ENCODE measurements at regions not wholly inside any gene's neighbourhood (a gene's known extent, or its start where the extent isn't known, plus 50 kb on each side); places are given as distances from the start of the nearest gene placed in this dataset.

DNA sequence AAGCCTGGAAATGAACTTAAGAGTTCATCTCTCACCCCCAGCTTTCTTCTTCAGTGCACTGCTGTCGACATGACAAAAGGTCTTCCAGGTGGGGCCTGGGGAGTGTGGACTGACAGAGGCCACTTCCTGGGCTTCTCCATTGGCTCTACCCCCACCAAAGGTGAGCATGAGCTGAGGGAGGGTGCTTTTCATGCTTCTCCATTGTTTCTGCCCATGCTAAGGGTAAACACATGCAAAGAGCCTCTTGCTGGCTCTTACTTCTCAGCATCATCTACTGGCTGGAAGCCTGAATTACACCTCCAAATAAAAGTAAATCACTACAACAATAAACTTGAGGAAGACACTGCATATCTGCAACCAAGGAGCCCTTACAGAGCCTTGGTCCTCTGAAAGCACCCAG lies 227.2 kb downstream of the EPM2A start:
- ChIA-PET POLR2A (ENCODE audit: partially characterized antibody) (interaction anchor here (1.3 kb wide), 1 partner anchor 9 kb away, joined by 3 read pairs; no protein-coding TSS in a partner anchor), CTCF (ENCODE audit: partially characterized antibody) (interaction anchor here (0.6 to 3.0 kb wide), 14 partner anchors 9 to 130 kb away, joined by 3 to 14 read pairs (median 4); no protein-coding TSS in a partner anchor)
- Histone ChIP-seq H3K4me2 (ENCODE audit: insufficient read depth in 1 of 2, low read depth in 2 of 2, low read length in 2 of 2) (no peak overlapping the region), H3K4me1 (replicated peaks in 1 of 4; ENCODE audit: control insufficient read depth in 3 of 4, insufficient read depth in 4 of 4, low read length in 3 of 4) (peaks cover 0 to 4% (median 2%) of the 10 kb centered on the region in 4 experiments; a peak in 3 of 7 replicates), H2BK5ac (ENCODE audit: low read depth, low read length) (no peak overlapping the region), H2AK5ac (ENCODE audit: low read depth, low read length) (no peak overlapping the region), H3K23ac (ENCODE audit: insufficient read length) (no peak overlapping the region), H4K8ac (ENCODE audit: extremely low read depth, insufficient read depth, low read length) (peak overlapping the region; percentile 41; the same call in 1 of the 2 replicates), H4K91ac (replicated peaks; ENCODE audit: insufficient read length, low read length) (no peak overlapping the region), H3K14ac (ENCODE audit: insufficient read length) (no peak overlapping the region), H3K18ac (ENCODE audit: extremely low read depth, low read length) (no peak overlapping the region; the same call in 1 of the 2 replicates), H4K5ac (ENCODE audit: insufficient read length, low read depth, low read length) (peak overlapping the region; percentile 10), H3K4ac (replicated peaks; ENCODE audit: insufficient read length, low read depth, low read length) (peak overlapping the region; percentile 25), H2BK120ac (replicated peaks; ENCODE audit: low read depth, low read length) (no peak overlapping the region), H3K4me3 (ENCODE audit: extremely low read depth in 1 of 4, insufficient read depth in 2 of 4, low read depth in 3 of 4, low read length in 4 of 4) (no peak overlapping the region), H3K27me3 (replicated peaks in 1 of 4; ENCODE audit: control insufficient read depth in 3 of 4, extremely low read depth in 1 of 4, insufficient read depth in 3 of 4, low read length in 3 of 4) (no peaks in the 10 kb centered on the region), H2BK12ac (ENCODE audit: low read depth, low read length) (0 out of 2 replicates have a peak overlapping the region, but pooled peaks have one; percentile 35), H3K56ac (replicated peaks; ENCODE audit: insufficient read length, low read depth, low read length) (no peak overlapping the region), H2BK20ac (ENCODE audit: low read length) (no peak overlapping the region), H2AFZ (ENCODE audit: low read length) (peak overlapping the region; percentile 93), H3K9me3 (ENCODE audit: insufficient read depth in 2 of 2, low read depth in 1 of 2, low read length in 1 of 2) (no peaks in the 10 kb centered on the region), H3K79me2 (ENCODE audit: control insufficient read depth in 1 of 2, insufficient read depth in 2 of 2, low read length in 2 of 2) (no peaks in the 10 kb centered on the region), H4K20me1 (replicated peaks in 1 of 2; ENCODE audit: control insufficient read depth in 1 of 2, insufficient read depth in 2 of 2, low read length in 2 of 2) (no peaks in the 10 kb centered on the region), H3K23me2 (ENCODE audit: low read depth, low read length) (no peaks in the 10 kb centered on the region), H3K36me3 (ENCODE audit: control insufficient read depth in 2 of 4, insufficient read depth in 4 of 4, low read length in 3 of 4) (no peaks in the 10 kb centered on the region), H3K27ac (ENCODE audit: low read depth, low read length) (no peak overlapping the region), H3K79me1 (ENCODE audit: low read depth, low read length) (no peaks in the 10 kb centered on the region), H3K9ac (replicated peaks in 1 of 4; ENCODE audit: extremely low read depth in 1 of 4, low read depth in 3 of 4, low read length in 3 of 4) (no peak overlapping the region), H2BK15ac (ENCODE audit: low read length) (no peak overlapping the region)
- 56% methylated on average over 1 of the region's 1 CpG; no CpG with 5 or more reads in 1 of the 2 experiments for WGBS, 2 experiments (ENCODE audit: extremely low coverage in 1 of 2, insufficient coverage in 1 of 2, insufficient read length in 1 of 2, insufficient replicate concordance in 2 of 2, low coverage in 1 of 2, low lambda C conversion rate in 2 of 2, missing lambda C conversion rate in 1 of 2)
- FAIRE-seq = peak; percentile 90
- peak in 1 of 2 experiments; percentile 52 for DNase-seq (ENCODE audit: low read depth in 1 of 2, low spot score in 2 of 2)
- TF ChIP-seq ASH2L (IDR thresholded peaks at IDR 0.05; ENCODE audit: low read length) (no peak), RBBP5 (IDR thresholded peaks at IDR 0.05; ENCODE audit: borderline replicate concordance, low read depth, low read length) (no peak), CTCF (IDR thresholded peaks at IDR 0.05; ENCODE audit: control extremely low read depth in 1 of 3, insufficient read depth in 1 of 3, low read depth in 1 of 3, low read length in 3 of 3) (peak in 2 of 3 experiments; percentile 54 to 80; a peak in 2 of 4 replicates), CHD2 (IDR thresholded peaks at IDR 0.05; ENCODE audit: low read length) (no peak), SP4 (IDR thresholded peaks at IDR 0.05; ENCODE audit: low read length) (no peak), SP2 (IDR thresholded peaks at IDR 0.05; ENCODE audit: low read length) (no peak), ATF3 (IDR thresholded peaks at IDR 0.05; ENCODE audit: insufficient read depth, low read depth, low read length) (no peak), NRF1 (IDR thresholded peaks at IDR 0.05; ENCODE audit: low read depth, low read length) (no peak), TEAD4 (IDR thresholded peaks at IDR 0.05; ENCODE audit: low read depth, low read length) (no peak), RFX5 (IDR thresholded peaks at IDR 0.05; ENCODE audit: borderline replicate concordance, low read depth, low read length) (no peak), MAX (IDR thresholded peaks at IDR 0.05) (peak; percentile 9; the same call in 1 of the 2 replicates)

All from H1 (cell line).